ENCODE measurements at regions not wholly inside any gene's neighbourhood (a gene's known extent, or its start where the extent isn't known, plus 50 kb on each side); places are given as distances from the start of the nearest gene placed in this dataset.
A peak's percentile ranks its signal among the peaks of the same experiment; 100 is the strongest.
"Not testable (repeated sequence)": the region's sequence is repeated elsewhere in the genome, so short reads cannot be mapped to it uniquely, and the experiment has no call there.

DNA sequence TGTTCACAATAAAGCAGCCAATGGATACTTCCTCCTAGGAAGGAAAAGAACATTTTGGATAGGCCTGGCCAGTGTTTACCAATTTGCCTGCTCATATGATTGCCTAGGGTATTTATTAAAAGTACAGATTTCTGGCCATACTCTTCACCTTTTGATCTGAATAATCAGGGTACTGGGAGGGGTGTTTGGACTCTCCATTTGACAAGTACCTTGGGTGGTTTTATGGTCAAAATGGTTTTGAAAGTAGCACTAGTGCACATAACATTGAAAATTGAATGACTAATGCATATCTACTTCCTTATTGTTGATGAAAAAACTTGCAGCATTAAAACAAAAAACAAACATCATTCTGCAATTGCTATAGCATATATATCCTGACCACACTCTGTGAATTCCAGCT, 333.3 kb upstream of the CDH2 start:
- no peak for DNase-seq (ENCODE audit: low spot score)

GRCh38 chr18:28504066-28504465, 327.1 kb upstream of the CDH2 start:
- no peak for DNase-seq (ENCODE audit: low spot score)

GRCh38 chr18:28494151-28494550, 317.2 kb upstream of the CDH2 start:
- peak; percentile 70 for DNase-seq (ENCODE audit: low spot score)

GRCh38 chr18:28485918-28486317, 309.0 kb upstream of the CDH2 start:
- DNase-seq (ENCODE audit: low spot score): no peak

DNA sequence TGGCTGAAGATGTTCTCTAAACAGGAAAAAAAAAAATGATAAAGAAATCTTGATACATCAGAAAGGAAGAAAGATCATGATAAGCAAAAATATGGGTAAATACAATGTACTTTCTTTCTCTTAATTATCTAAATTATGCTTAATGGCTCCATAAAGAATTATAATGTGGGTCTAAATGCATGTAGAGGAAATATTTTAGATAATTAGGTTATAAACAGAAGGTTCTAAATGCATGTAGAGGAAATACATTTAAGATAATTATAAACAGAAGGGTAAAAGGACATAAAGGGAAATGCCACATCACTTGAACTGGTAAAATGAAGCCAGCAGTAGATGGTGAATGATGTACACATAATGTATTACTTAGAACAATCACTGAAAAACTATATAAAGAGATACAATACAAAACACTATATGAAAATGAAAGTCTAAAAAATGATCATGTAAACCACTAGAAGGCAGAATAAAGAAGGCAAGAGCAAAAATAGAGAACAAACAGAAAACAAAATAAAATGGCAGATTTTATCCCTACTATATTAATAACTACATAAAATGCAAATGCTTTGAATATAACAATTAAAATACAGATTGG, 308.4 kb upstream of the CDH2 start:
- DNase-seq (ENCODE audit: low spot score): no peak

- DNase-seq (ENCODE audit: low spot score): no peak
Observed at GRCh38 chr18:28478531-28478930, 301.6 kb upstream of the CDH2 start.

- no peak for DNase-seq (ENCODE audit: low spot score)
Observed at GRCh38 chr18:28476302-28476701, 299.4 kb upstream of the CDH2 start.

GRCh38 chr18:28469946-28470345, 293.0 kb upstream of the CDH2 start:
- DNase-seq (ENCODE audit: low spot score): no peak

DNA sequence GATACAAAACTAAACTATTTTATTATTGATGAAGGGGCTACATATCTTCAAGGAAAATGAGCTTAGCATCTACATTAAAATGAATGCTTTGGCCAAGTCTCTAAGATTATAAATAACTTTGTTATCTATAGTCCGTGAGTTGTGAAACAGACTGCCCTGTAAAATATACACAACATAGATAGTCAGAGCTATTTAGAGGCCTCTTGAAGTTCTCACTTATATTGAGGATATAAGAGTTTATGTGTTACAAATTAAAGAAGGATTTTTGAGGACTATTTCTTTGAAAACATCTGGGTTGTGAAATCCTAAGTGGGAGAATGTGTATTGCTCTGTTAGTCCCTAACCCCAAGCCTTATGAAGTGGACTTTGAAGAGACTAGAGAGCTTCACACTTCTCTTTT, 292.0 kb upstream of the CDH2 start:
- DNase-seq (ENCODE audit: low spot score): no peak

DNA sequence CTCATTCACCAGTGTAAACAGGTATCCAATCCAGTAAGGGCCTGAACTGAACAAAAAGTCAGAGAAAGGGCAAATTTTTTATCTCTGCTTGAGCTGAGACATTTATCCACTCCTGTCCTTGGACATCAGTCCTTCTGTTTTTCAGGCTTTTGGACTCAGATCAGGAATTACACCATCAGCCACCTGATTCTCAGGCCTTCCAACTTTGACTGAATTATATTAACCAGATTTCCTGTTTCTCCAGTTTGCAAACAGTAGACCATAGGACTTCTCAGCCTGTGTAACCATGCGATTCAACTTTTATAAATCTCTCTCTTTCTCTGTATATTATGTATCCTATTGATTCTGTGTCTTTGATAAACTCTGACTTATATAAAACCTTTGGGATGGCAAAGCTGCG, 289.3 kb upstream of the CDH2 start:
- no peak for DNase-seq (ENCODE audit: low spot score)

DNA sequence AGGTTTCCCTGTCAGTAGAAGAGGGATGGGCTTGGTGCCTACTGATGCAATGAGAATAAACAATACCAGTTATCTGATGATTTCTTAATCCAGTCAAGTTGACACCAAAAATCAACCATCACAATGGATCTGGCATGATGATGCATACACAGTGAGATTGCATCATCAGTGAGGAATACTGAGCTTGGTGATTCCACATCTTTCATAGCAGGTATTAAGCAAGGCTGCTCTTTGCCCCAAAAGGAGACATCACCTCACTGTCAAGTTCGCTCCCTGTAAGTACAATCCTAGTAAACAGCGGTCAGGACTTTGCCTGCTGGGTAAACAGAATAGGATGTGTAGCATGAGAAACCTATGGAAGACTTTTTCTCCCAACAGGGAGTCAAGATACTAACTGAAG, 282.7 kb upstream of the CDH2 start:
- no peak for DNase-seq (ENCODE audit: low spot score)

DNA sequence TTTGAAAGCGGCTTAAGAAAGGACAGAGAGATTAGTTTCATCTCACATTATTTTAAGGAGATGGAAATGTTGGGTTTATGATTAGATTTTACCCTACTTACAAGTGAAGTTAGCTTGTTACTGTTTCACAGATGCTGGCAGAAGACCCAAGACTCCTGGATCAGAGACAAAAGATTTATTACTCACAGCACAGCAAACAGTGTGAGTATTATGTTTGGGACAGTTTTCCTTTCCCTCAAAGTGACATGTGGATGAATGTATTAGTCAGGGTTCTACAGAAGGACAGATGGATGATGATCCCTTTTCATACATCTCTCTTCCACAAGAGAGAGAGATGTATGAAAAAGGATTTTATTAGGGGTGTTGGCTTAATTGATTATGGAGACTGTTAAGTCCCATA, 281.8 kb upstream of the CDH2 start:
- DNase-seq (ENCODE audit: low spot score): no peak

GRCh38 chr18:28457784-28458183, 280.9 kb upstream of the CDH2 start:
- no peak for DNase-seq (ENCODE audit: low spot score)

- DNase-seq (ENCODE audit: low spot score): peak; percentile 36
Observed at GRCh38 chr18:28455971-28456370, 279.0 kb upstream of the CDH2 start.

DNA sequence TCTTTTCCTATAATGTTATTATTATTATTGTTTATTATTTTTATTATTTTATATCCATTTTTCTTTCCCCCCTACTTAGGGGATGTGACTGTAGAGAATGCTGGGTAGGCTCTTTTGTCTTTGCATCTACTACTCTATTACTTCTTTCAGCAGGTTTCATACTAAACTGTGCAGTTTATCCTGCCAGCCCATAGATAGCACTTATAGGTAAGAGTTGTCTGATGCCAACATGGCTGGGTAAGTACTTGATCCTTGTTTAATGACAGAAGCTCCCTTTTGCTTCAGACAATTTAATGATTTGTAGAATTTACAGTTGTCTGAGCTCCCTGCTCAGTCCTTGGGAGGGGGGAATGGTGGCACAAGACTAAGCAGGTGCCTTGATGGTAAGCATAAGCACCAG, 262.9 kb upstream of the CDH2 start:
- DNase-seq (ENCODE audit: low spot score): no peak

GRCh38 chr18:28438381-28438780, 261.5 kb upstream of the CDH2 start:
- DNase-seq (ENCODE audit: low spot score): no peak

GRCh38 chr18:28432339-28432738, 255.4 kb upstream of the CDH2 start:
- no peak for DNase-seq (ENCODE audit: low spot score)

GRCh38 chr18:28425886-28426285, 249.0 kb upstream of the CDH2 start:
- DNase-seq (ENCODE audit: low spot score): no peak

DNA sequence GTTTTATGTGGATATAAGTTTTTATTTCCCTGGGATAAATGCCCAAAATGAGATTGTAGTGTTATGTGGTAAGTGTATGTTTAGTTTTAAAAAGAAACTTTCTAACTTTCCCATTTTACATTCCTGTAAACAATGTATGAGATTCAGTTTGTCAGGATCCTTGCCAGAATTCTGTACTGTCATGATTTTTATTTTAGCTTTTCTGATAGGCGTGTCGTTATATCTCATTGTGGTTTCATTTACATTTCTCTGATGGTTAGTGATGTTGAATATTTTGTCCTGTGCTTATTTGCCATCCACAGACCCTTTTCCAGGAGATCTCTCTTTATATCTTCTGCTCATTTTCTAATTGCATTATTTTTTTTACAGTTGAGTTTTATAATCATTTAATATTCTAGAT, 245.6 kb upstream of the CDH2 start:
- no peak for DNase-seq (ENCODE audit: low spot score)

GRCh38 chr18:28421950-28422349, 245.0 kb upstream of the CDH2 start:
- not testable (repeated sequence) for DNase-seq (ENCODE audit: low spot score)

DNA sequence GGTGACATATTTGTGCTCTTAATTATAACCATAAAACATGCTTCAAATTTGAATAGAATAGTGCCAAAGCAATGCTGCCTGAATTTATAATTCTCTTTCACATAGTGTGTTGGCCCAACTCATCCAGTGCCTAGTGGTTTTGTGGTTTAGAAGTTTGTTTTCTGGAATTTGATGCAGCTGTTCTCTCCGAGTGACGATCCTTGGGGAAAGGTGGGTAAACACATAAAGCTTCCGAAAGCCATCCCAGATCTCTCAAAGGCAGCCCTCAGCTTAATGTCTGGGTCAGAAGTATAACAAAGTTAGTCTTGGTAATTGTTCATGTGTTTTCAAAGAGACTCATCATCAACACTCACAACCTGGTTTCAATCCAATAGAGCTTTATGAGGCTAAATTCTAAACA, 235.6 kb upstream of the CDH2 start:
- DNase-seq (ENCODE audit: low spot score): peak; percentile 46

GRCh38 chr18:28411806-28412205, 234.9 kb upstream of the CDH2 start:
- DNase-seq (ENCODE audit: low spot score): peak; percentile 74

DNA sequence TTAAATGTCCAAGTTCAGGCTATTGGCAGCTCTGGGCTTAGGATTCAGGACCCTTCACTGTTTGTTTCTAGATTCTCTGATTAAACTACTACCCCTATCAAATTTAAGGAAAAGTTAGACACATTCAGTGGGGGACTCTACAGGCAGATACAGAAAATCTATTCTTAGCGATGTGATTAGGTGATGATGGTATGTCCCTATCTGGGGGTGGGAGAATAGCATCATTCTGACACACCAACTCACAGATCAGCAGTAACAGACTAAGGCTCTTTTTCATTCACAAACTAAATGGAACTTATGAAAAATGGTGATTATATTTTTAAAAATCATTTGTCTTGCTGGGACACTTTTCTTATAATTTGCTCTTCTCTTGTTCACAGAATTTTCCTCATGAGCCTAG, 232.9 kb upstream of the CDH2 start:
- DNase-seq (ENCODE audit: low spot score): no peak

DNA sequence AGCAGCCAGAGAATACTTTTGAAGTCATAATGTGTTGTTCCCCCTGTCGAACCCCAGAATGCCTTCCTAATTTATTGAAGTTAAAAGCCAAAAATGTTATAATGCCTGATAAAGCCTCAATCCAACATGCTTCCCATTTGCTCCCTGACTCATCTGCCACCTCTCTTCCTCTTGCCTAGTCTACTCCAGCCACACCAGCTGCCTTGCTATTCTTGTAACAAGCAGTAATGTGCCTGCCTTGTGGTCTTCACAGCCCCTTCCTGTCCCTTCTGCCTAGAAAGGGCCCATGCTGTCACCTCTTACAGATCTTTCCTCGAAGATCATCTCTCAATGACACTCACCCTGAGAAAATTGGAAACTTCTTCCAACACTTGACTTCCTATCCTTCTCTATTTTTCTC, 231.6 kb upstream of the CDH2 start:
- DNase-seq (ENCODE audit: low spot score): no peak

DNA sequence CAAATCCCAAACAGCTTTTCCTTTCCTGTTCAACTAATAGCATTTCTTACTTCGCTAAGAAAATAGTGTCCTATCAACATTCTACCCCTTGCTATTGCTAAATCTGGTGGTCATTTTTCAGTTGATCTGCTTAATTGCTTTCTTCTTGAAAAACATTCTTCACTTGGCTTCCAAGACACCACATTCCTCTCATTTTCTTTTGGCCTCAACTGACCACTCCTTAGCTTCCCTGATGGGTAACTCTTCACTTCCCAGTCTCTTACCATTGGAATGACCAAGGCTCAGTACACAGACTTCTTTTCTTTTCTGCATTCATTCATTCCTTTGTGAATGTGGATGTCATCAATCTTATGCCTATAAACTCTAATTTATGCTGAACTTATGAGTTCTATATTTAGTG, 230.8 kb upstream of the CDH2 start:
- DNase-seq (ENCODE audit: low spot score): peak; percentile 71

Data from GM03348 (cell line).